Mesendoderm (in vitro differentiated cells): ENCODE measurements at regions not wholly inside any gene's neighbourhood (a gene's known extent, or its start where the extent isn't known, plus 50 kb on each side); places are given as distances from the start of the nearest gene placed in this dataset.

Source experiments
- DNase-seq: peaks from one replicate; pipeline ENCODE4 v3.0.0; 2013
- H2AK5ac ChIP-seq: 2 replicates; pipeline ENCODE4 v1.6.1; 2013; ENCODE audit warnings: low read length, inconsistent platforms
- H2BK120ac ChIP-seq: 2 replicates; pipeline ENCODE4 v1.6.1; 2013; ENCODE audit warnings: low read depth, mild to moderate bottlenecking, low read length, moderate library complexity, mixed read lengths
- H2BK15ac ChIP-seq: replicated peaks from 2 replicates; pipeline ENCODE4 v1.6.1; 2013; ENCODE audit warnings: low read depth, mild to moderate bottlenecking, moderate library complexity
- H2BK5ac ChIP-seq: 2 replicates; pipeline ENCODE4 v1.6.1; 2013; ENCODE audit warnings: low read length, inconsistent platforms
- H3K18ac ChIP-seq: 2 replicates; pipeline ENCODE4 v1.6.1; 2013; ENCODE audit warnings: mild to moderate bottlenecking, low read length, mixed read lengths
- H3K23ac ChIP-seq: one replicate; pipeline ENCODE4 v1.6.1; 2013; ENCODE audit warnings: low read length
- H3K27ac ChIP-seq: 2 replicates; pipeline ENCODE4 v1.5.1; 2013; ENCODE audit warnings: low read depth, mild to moderate bottlenecking, inconsistent platforms, low read length, moderate library complexity
- H3K27me3 ChIP-seq: 2 replicates; pipeline ENCODE4 v1.6.1; 2013; ENCODE audit warnings: low read length, control low read depth, mild to moderate bottlenecking, inconsistent platforms; ENCODE audit not compliant: insufficient read depth, poor library complexity
- H3K36me3 ChIP-seq: 2 replicates; pipeline ENCODE4 v1.6.1; 2013; ENCODE audit warnings: low read length, inconsistent platforms; ENCODE audit not compliant: control insufficient read depth, insufficient read depth
- H3K4ac ChIP-seq: one replicate; pipeline ENCODE4 v1.6.1; 2013; ENCODE audit warnings: low read depth, mild to moderate bottlenecking, low read length, moderate library complexity
- H3K4me1 ChIP-seq: 2 replicates; pipeline ENCODE4 v1.6.1; 2013; ENCODE audit warnings: low read depth, low read length, inconsistent platforms; ENCODE audit not compliant: control insufficient read depth
- H3K4me2 ChIP-seq: 2 replicates; pipeline ENCODE4 v1.6.1; 2013; ENCODE audit warnings: low read length
- H3K4me3 ChIP-seq: 2 replicates; pipeline ENCODE4 v1.5.1; 2013; ENCODE audit warnings: mild to moderate bottlenecking, low read length
- H3K56ac ChIP-seq: one replicate; pipeline ENCODE4 v1.6.1; 2013; ENCODE audit warnings: low read length
- H3K79me1 ChIP-seq: 2 replicates; pipeline ENCODE4 v1.6.1; 2013; ENCODE audit warnings: low read length, inconsistent platforms
- H3K79me2 ChIP-seq: 2 replicates; pipeline ENCODE4 v1.6.1; 2013; ENCODE audit warnings: mild to moderate bottlenecking, low read length; ENCODE audit not compliant: control insufficient read depth, insufficient read depth
- H3K9ac ChIP-seq: 2 replicates; pipeline ENCODE4 v1.6.1; 2013; ENCODE audit warnings: low read length, inconsistent platforms
- H4K5ac ChIP-seq: one replicate; pipeline ENCODE4 v1.6.1; 2013; ENCODE audit warnings: low read length
- H4K8ac ChIP-seq: one replicate; pipeline ENCODE4 v1.6.1; 2013; ENCODE audit warnings: low read depth, mild to moderate bottlenecking, control low read depth, low read length, moderate library complexity
- WGBS: extraction: QIAGEN DNeasy Blood & Tissue Kit; methylation state at CpG from one replicate; pipeline ENCODE4 v1.1.7; 2013; ENCODE audit warnings: low lambda C conversion rate, missing lambda C conversion rate; ENCODE audit not compliant: insufficient coverage; ENCODE audit errors: extremely low coverage; 5-methylcytosine and 5-hydroxymethylcytosine counted together

DNA sequence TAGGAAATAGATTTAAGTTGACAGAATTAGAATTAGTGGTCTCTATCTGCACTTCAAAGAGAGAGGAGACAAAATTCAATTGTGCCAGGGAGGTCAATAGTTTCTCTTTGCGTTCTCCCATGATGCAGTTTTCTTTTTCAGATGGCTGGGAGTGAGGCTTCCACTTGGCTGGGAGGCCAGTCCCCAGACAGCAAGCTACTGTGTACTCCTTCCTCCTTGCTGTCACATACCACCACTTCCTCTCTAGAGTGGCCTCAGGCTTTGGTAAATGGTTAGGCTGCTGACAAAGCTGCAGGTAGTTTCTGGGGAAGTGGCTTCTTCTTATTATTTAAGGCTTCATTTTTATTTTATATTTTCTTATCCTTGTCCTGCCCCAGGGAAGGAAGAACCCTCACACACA, 106.2 kb upstream of the HS3ST4 start:
- no peak overlapping the region for H2BK120ac ChIP-seq
- no peak overlapping the region for H2BK5ac ChIP-seq
- H4K8ac ChIP-seq = no peak overlapping the region
- no peak overlapping the region for H3K18ac ChIP-seq
- H3K27ac ChIP-seq = no peak overlapping the region
- no peaks in the 10 kb centered on the region for H3K27me3 ChIP-seq
- no peak overlapping the region for H2AK5ac ChIP-seq
- H3K9ac ChIP-seq = no peak overlapping the region
- H3K4me2 ChIP-seq = no peak overlapping the region
- no peaks in the 10 kb centered on the region for H3K4me1 ChIP-seq
- H4K5ac ChIP-seq = no peak overlapping the region
- H3K56ac ChIP-seq = no peak overlapping the region
- H3K4me3 ChIP-seq = no peak overlapping the region
- no peak overlapping the region for H3K23ac ChIP-seq
- no CpG with 5 or more reads among the region's 1 CpG for WGBS
- no peaks in the 10 kb centered on the region for H3K36me3 ChIP-seq
- no peak overlapping the region for H3K4ac ChIP-seq
- no peak for DNase-seq
- no peaks in the 10 kb centered on the region for H3K79me2 ChIP-seq
- H3K79me1 ChIP-seq = no peaks in the 10 kb centered on the region
- H2BK15ac ChIP-seq = no peak overlapping the region

DNA sequence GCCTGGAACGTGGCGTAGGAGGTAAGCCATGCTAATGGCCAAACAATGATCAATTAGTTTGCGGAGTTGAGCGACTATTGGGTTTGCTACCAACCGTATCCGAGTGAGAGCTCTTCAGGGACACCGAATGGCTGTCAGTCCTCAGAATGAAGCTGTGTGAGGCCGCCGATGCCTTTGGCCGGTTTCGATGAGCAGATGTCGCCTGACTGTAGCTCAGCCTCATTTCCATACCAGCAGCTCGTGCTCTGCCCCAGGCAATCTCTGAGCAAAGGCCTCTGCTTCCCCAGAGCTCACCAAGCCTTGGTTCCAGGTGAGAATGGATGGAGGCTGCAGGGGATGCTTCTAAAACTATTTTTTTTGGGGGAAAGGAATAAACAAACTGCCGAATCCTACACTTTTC, 111.7 kb upstream of the HS3ST4 start:
- H2BK120ac ChIP-seq = no peak overlapping the region
- H2BK5ac ChIP-seq = no peak overlapping the region
- H3K79me1 ChIP-seq = no peaks in the 10 kb centered on the region
- no peak overlapping the region for H2BK15ac ChIP-seq
- H3K36me3 ChIP-seq = no peaks in the 10 kb centered on the region
- H3K4me3 ChIP-seq = no peak overlapping the region
- no peak overlapping the region for H3K9ac ChIP-seq
- no peak overlapping the region for H3K4ac ChIP-seq
- no peak overlapping the region for H3K56ac ChIP-seq
- no peaks in the 10 kb centered on the region for H3K27me3 ChIP-seq
- H3K79me2 ChIP-seq = no peaks in the 10 kb centered on the region
- H3K27ac ChIP-seq = no peak overlapping the region
- no peak overlapping the region for H4K5ac ChIP-seq
- H3K18ac ChIP-seq = no peak overlapping the region
- WGBS = no CpG with 5 or more reads among the region's 14 CpGs
- H3K4me2 ChIP-seq = no peak overlapping the region
- no peak overlapping the region for H4K8ac ChIP-seq
- H3K4me1 ChIP-seq = no peaks in the 10 kb centered on the region
- H2AK5ac ChIP-seq = no peak overlapping the region
- peak; percentile 28 for DNase-seq
- no peak overlapping the region for H3K23ac ChIP-seq

DNA sequence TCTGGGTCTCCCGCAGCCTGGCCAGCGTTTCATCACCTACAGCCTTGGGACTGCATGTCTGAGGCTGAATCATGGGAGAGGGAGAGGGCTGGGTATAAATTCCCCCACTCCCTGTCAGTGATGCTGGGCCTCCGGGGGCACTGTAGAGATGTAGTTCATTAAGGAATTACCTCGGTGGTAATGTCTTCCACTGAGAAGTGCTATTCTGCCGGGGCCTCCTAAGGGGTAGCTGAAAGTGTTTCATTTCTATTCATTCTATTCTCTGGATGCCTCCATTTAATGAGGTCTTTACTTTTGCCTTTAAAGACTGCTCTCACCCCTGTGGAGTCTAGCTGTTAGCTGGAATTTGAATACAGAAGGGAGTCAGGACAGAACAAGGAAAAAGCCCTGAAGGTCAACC, 116.4 kb upstream of the HS3ST4 start:
- no peak overlapping the region for H3K56ac ChIP-seq
- H3K4me1 ChIP-seq = no peaks in the 10 kb centered on the region
- no peak overlapping the region for H2BK5ac ChIP-seq
- H3K4me2 ChIP-seq = no peak overlapping the region
- H4K5ac ChIP-seq = no peak overlapping the region
- H3K27ac ChIP-seq = no peak overlapping the region
- H3K36me3 ChIP-seq = no peaks in the 10 kb centered on the region
- no peaks in the 10 kb centered on the region for H3K79me2 ChIP-seq
- H3K18ac ChIP-seq = no peak overlapping the region
- H3K23ac ChIP-seq = no peak overlapping the region
- no peaks in the 10 kb centered on the region for H3K27me3 ChIP-seq
- H3K4ac ChIP-seq = no peak overlapping the region
- no peak overlapping the region for H2BK120ac ChIP-seq
- no peak overlapping the region for H2BK15ac ChIP-seq
- H2AK5ac ChIP-seq = no peak overlapping the region
- WGBS = no CpG with 5 or more reads among the region's 5 CpGs
- no peak overlapping the region for H3K9ac ChIP-seq
- no peak overlapping the region for H4K8ac ChIP-seq
- no peaks in the 10 kb centered on the region for H3K79me1 ChIP-seq
- DNase-seq = peak; percentile 75
- H3K4me3 ChIP-seq = no peak overlapping the region

DNA sequence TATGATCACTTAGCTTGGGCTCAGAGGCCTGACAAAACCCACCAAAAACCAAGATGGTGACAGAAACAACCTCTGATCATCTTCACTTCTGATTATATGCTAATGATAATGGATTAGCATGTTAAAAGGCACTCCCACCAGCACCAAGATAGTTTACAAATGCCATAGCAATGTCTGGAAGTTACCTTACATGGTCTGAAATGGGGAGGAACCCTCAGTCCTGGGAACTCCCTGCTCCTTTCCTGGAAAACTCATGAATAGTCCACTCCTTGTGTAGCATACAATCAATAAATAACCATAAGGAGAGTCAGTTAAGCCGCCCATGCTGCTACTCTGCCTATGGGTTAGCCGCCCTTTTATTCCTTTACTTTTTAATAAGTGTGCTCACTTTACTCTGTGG, 120.0 kb upstream of the HS3ST4 start:
- Histone ChIP-seq H3K4ac (no peak overlapping the region), H4K8ac (no peak overlapping the region), H3K23ac (no peak overlapping the region), H3K79me2 (no peaks in the 10 kb centered on the region), H3K4me3 (no peak overlapping the region), H3K4me1 (no peaks in the 10 kb centered on the region), H2BK15ac (no peak overlapping the region), H3K27ac (no peak overlapping the region), H3K79me1 (no peaks in the 10 kb centered on the region), H3K18ac (no peak overlapping the region), H2BK5ac (no peak overlapping the region), H3K9ac (no peak overlapping the region), H3K4me2 (no peak overlapping the region), H2BK120ac (no peak overlapping the region), H2AK5ac (no peak overlapping the region), H3K56ac (no peak overlapping the region), H3K27me3 (no peaks in the 10 kb centered on the region), H4K5ac (no peak overlapping the region), H3K36me3 (no peaks in the 10 kb centered on the region)
- WGBS = no CpG with 5 or more reads among the region's 2 CpGs
- no peak for DNase-seq

DNA sequence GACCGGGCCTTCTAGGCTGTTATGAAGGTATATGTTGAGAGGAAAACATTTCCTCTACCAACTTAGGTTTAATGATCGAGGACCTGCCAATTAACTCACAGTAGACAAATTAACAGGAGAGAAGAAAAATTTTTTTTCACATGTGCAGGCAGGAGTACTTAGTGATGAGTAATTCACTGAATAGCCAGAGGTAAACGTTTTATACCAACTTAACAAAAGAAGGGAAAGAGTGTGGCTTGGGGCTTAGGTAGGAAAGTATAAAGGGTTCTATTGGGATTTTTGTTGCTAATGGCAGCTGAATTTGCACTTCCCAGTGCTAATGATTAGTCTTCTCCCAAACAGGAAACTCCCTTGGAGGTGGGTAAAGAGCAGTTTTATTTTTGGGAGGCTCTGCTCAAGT, 121.6 kb upstream of the HS3ST4 start:
- Histone ChIP-seq H3K79me2 (no peaks in the 10 kb centered on the region), H3K4me2 (no peak overlapping the region), H3K4me1 (no peaks in the 10 kb centered on the region), H4K5ac (no peak overlapping the region), H3K56ac (no peak overlapping the region), H2BK120ac (no peak overlapping the region), H3K9ac (no peak overlapping the region), H3K36me3 (no peaks in the 10 kb centered on the region), H3K23ac (no peak overlapping the region), H2BK15ac (no peak overlapping the region), H2BK5ac (no peak overlapping the region), H2AK5ac (no peak overlapping the region), H3K4me3 (no peak overlapping the region), H3K79me1 (no peaks in the 10 kb centered on the region), H3K18ac (no peak overlapping the region), H3K4ac (no peak overlapping the region), H4K8ac (no peak overlapping the region), H3K27ac (no peak overlapping the region), H3K27me3 (no peaks in the 10 kb centered on the region)
- DNase-seq = no peak
- no CpG with 5 or more reads among the region's 3 CpGs for WGBS

DNA sequence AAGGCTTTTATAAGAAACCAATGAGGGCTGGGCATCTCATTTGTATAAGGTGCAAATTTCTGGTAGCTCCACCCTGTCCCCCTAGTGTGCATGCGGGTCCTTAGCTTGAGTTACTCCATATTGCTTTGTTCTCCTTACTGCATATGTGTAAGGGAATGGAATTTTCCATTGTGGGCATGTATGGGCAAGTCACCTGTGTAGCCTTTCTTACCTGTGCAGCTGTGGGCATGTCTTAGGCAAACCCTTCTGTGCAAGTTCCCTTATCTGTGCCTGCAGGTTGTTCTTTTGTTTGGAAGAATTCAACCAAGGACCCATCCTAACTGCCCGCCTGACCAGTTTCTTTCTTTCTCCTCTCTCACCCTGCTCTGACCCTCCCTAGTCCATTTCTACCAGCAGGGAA, 122.8 kb upstream of the HS3ST4 start:
- H3K23ac ChIP-seq = no peak overlapping the region
- no peaks in the 10 kb centered on the region for H3K27me3 ChIP-seq
- H3K4ac ChIP-seq = no peak overlapping the region
- H3K4me3 ChIP-seq = no peak overlapping the region
- no peaks in the 10 kb centered on the region for H3K4me1 ChIP-seq
- no peak overlapping the region for H3K4me2 ChIP-seq
- no peak overlapping the region for H4K5ac ChIP-seq
- no peak overlapping the region for H3K9ac ChIP-seq
- H3K18ac ChIP-seq = no peak overlapping the region
- H3K56ac ChIP-seq = no peak overlapping the region
- H3K79me2 ChIP-seq = no peaks in the 10 kb centered on the region
- no peaks in the 10 kb centered on the region for H3K36me3 ChIP-seq
- H4K8ac ChIP-seq = no peak overlapping the region
- no peaks in the 10 kb centered on the region for H3K79me1 ChIP-seq
- no peak for DNase-seq
- no peak overlapping the region for H2BK15ac ChIP-seq
- no peak overlapping the region for H3K27ac ChIP-seq
- no peak overlapping the region for H2BK5ac ChIP-seq
- H2BK120ac ChIP-seq = no peak overlapping the region
- WGBS = no CpG with 5 or more reads among the region's 2 CpGs
- no peak overlapping the region for H2AK5ac ChIP-seq
